Activated CD4-positive, alpha-beta T cell treated with anti-CD3 and anti-CD28 coated beads, Interleukin-2, amount 10 ng/mL, durations not matched to agents 24 days and 14 days (primary cell): ENCODE measurements at regions not wholly inside any gene's neighbourhood (a gene's known extent, or its start where the extent isn't known, plus 50 kb on each side); places are given as distances from the start of the nearest gene placed in this dataset.

ENCODE experiments used
- DNase-seq: peaks from one replicate; pipeline ENCODE4 v3.0.0; 2022
- H3K27ac Mint-ChIP-seq: one replicate; pipeline ENCODE4 v1.8.0; 2022; ENCODE audit warnings: mild to moderate bottlenecking, mixed read lengths
- H3K27me3 Mint-ChIP-seq: one replicate; pipeline ENCODE4 v1.8.0; 2022; ENCODE audit warnings: mixed read lengths
- H3K36me3 Mint-ChIP-seq: one replicate; pipeline ENCODE4 v1.8.0; 2022; ENCODE audit warnings: low read depth, mild to moderate bottlenecking, mixed read lengths
- H3K4me1 Mint-ChIP-seq: one replicate; pipeline ENCODE4 v1.8.0; 2021; ENCODE audit warnings: mixed read lengths
- H3K4me3 Mint-ChIP-seq: one replicate; pipeline ENCODE4 v1.8.0; 2022; ENCODE audit warnings: mild to moderate bottlenecking, moderate library complexity, mixed read lengths
- H3K9me3 Mint-ChIP-seq: one replicate; pipeline ENCODE4 v1.8.0; 2021; ENCODE audit warnings: mixed read lengths
- intact Hi-C: fragments of 100-400 bp; cut with micrococcal nuclease; formaldehyde crosslinking; loops from one replicate; pipeline ENCODE4 v1.15.1; 2023

- Mint-ChIP-seq H3K36me3 (no peaks in the 10 kb centered on the region), H3K27me3 (no peaks in the 10 kb centered on the region), H3K9me3 (peaks cover 6% of the 10 kb centered on the region), H3K4me3 (no peak overlapping the region), H3K4me1 (peaks cover 17% of the 10 kb centered on the region), H3K27ac (no peak overlapping the region)
- no peak for DNase-seq
- intact Hi-C loops, result no loop called here
Measured at GRCh38 chr5:173823721-173824567, 64.2 kb upstream of the CPEB4 start.

GRCh38 chr5:173825215-173825865 is 62.8 kb upstream of the CPEB4 start:
- Mint-ChIP-seq H3K27me3 (no peaks in the 10 kb centered on the region), H3K4me3 (no peak overlapping the region), H3K9me3 (peaks cover 3% of the 10 kb centered on the region), H3K4me1 (peaks cover 15% of the 10 kb centered on the region), H3K36me3 (no peaks in the 10 kb centered on the region), H3K27ac (no peak overlapping the region)
- intact Hi-C loops, result no loop called here
- DNase-seq, result no peak

- Mint-ChIP-seq H3K27ac (no peak overlapping the region), H3K36me3 (no peaks in the 10 kb centered on the region), H3K4me1 (peaks cover 10% of the 10 kb centered on the region), H3K9me3 (peaks cover 3% of the 10 kb centered on the region), H3K27me3 (no peaks in the 10 kb centered on the region), H3K4me3 (no peak overlapping the region)
- DNase-seq, result no peak
- intact Hi-C loops, result no loop called here
Measured at GRCh38 chr5:173826086-173826427, 62.1 kb upstream of the CPEB4 start.

GRCh38 chr5:173826428-173827350 is 61.5 kb upstream of the CPEB4 start:
- Mint-ChIP-seq H3K4me3 (no peak overlapping the region), H3K27me3 (no peaks in the 10 kb centered on the region), H3K4me1 (peaks cover 4% of the 10 kb centered on the region), H3K36me3 (no peaks in the 10 kb centered on the region), H3K9me3 (peaks cover 3% of the 10 kb centered on the region), H3K27ac (no peak overlapping the region)
- intact Hi-C loops, result no loop called here
- DNase-seq, result no peak

- Mint-ChIP-seq H3K4me1 (no peaks in the 10 kb centered on the region), H3K27me3 (no peaks in the 10 kb centered on the region), H3K9me3 (peaks cover 3% of the 10 kb centered on the region), H3K4me3 (no peak overlapping the region), H3K27ac (no peak overlapping the region), H3K36me3 (no peaks in the 10 kb centered on the region)
- no peak for DNase-seq
- intact Hi-C loops, result no loop called here
Measured at GRCh38 chr5:173828952-173829351, 59.2 kb upstream of the CPEB4 start.

- H3K27me3 Mint-ChIP-seq, result no peaks in the 10 kb centered on the region
- no peak overlapping the region for H3K27ac Mint-ChIP-seq
- no peaks in the 10 kb centered on the region for H3K4me1 Mint-ChIP-seq
- DNase-seq, result no peak
- intact Hi-C loops, result no loop called here
- no peak overlapping the region for H3K4me3 Mint-ChIP-seq
- H3K9me3 Mint-ChIP-seq, result peaks cover 3% of the 10 kb centered on the region
- H3K36me3 Mint-ChIP-seq, result no peaks in the 10 kb centered on the region
Measured at GRCh38 chr5:173829826-173830225, 58.3 kb upstream of the CPEB4 start.

GRCh38 chr5:173830421-173830820 is 57.7 kb upstream of the CPEB4 start:
- intact Hi-C loops, result no loop called here
- no peak overlapping the region for H3K27ac Mint-ChIP-seq
- DNase-seq, result no peak
- no peaks in the 10 kb centered on the region for H3K4me1 Mint-ChIP-seq
- no peak overlapping the region for H3K4me3 Mint-ChIP-seq
- H3K36me3 Mint-ChIP-seq, result no peaks in the 10 kb centered on the region
- H3K9me3 Mint-ChIP-seq, result peaks cover 3% of the 10 kb centered on the region
- H3K27me3 Mint-ChIP-seq, result no peaks in the 10 kb centered on the region

GRCh38 chr5:173831196-173831914 is 56.8 kb upstream of the CPEB4 start:
- peaks cover under 1% of the 10 kb centered on the region for H3K27me3 Mint-ChIP-seq
- no peak overlapping the region for H3K27ac Mint-ChIP-seq
- intact Hi-C loops, result no loop called here
- H3K4me3 Mint-ChIP-seq, result no peak overlapping the region
- no peak for DNase-seq
- H3K36me3 Mint-ChIP-seq, result no peaks in the 10 kb centered on the region
- H3K9me3 Mint-ChIP-seq, result peaks cover 4% of the 10 kb centered on the region
- H3K4me1 Mint-ChIP-seq, result no peaks in the 10 kb centered on the region

- Mint-ChIP-seq H3K4me1 (no peaks in the 10 kb centered on the region), H3K36me3 (no peaks in the 10 kb centered on the region), H3K27me3 (peaks cover 2% of the 10 kb centered on the region), H3K4me3 (no peak overlapping the region), H3K9me3 (peaks cover 5% of the 10 kb centered on the region), H3K27ac (no peak overlapping the region)
- intact Hi-C loops, result no loop called here
- DNase-seq, result no peak
Measured at GRCh38 chr5:173832386-173832785, 55.8 kb upstream of the CPEB4 start.

- no peaks in the 10 kb centered on the region for H3K36me3 Mint-ChIP-seq
- no peak for DNase-seq
- H3K4me3 Mint-ChIP-seq, result no peak overlapping the region
- H3K9me3 Mint-ChIP-seq, result peaks cover 5% of the 10 kb centered on the region
- no peak overlapping the region for H3K27ac Mint-ChIP-seq
- intact Hi-C loops, result no loop called here
- no peaks in the 10 kb centered on the region for H3K4me1 Mint-ChIP-seq
- H3K27me3 Mint-ChIP-seq, result peaks cover 2% of the 10 kb centered on the region
Measured at GRCh38 chr5:173833196-173833985, 54.8 kb upstream of the CPEB4 start.

- Mint-ChIP-seq H3K36me3 (no peaks in the 10 kb centered on the region), H3K4me3 (no peak overlapping the region), H3K9me3 (peaks cover 2% of the 10 kb centered on the region), H3K27me3 (peaks cover 2% of the 10 kb centered on the region), H3K4me1 (no peaks in the 10 kb centered on the region), H3K27ac (no peak overlapping the region)
- intact Hi-C loops, result no loop called here
- DNase-seq, result no peak
Measured at GRCh38 chr5:173834071-173834771, 53.9 kb upstream of the CPEB4 start.

- no peak for DNase-seq
- Mint-ChIP-seq H3K4me1 (no peaks in the 10 kb centered on the region), H3K4me3 (no peak overlapping the region), H3K36me3 (no peaks in the 10 kb centered on the region), H3K9me3 (peaks cover 2% of the 10 kb centered on the region), H3K27ac (no peak overlapping the region), H3K27me3 (peaks cover 2% of the 10 kb centered on the region)
- intact Hi-C loops, result no loop called here
Measured at GRCh38 chr5:173835131-173835530, 53.0 kb upstream of the CPEB4 start.
